ENCODE measurements at regions not wholly inside any gene's neighbourhood (a gene's known extent, or its start where the extent isn't known, plus 50 kb on each side); places are given as distances from the start of the nearest gene placed in this dataset.

DNA sequence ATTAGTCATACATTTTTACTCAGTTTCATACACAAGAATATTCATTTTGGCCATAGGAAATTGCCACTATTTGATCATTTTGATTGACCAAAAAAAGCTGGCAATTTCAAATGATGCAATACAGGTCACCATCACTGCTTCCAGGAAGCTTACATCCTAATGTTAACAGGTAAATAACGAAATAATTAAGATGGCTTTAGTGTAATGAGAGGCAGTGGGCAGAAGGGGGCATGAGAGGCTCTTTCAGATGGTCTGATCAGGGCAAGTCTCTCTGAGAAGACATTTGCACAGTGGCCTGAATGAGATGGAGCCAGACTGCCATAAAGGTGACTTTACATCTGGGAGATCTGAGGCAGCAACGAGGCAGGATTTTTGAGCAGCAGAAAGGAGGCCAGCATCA lies 170.7 kb downstream of the SLIT2 start:
- no peak overlapping the region for H3K9ac ChIP-seq (ENCODE audit: low read depth in 2 of 2, low read length in 2 of 2)
- no peaks in the 10 kb centered on the region for H3K27me3 ChIP-seq
- intact Hi-C loops (cut with DNase I) = loop anchor here (5.0 kb wide), 1 partner anchor 265 kb away; no protein-coding TSS in a partner anchor
- no peak overlapping the region for H3K4me3 ChIP-seq
- H3K36me3 ChIP-seq = no peaks in the 10 kb centered on the region
- TF ChIP-seq, protein P1, sequence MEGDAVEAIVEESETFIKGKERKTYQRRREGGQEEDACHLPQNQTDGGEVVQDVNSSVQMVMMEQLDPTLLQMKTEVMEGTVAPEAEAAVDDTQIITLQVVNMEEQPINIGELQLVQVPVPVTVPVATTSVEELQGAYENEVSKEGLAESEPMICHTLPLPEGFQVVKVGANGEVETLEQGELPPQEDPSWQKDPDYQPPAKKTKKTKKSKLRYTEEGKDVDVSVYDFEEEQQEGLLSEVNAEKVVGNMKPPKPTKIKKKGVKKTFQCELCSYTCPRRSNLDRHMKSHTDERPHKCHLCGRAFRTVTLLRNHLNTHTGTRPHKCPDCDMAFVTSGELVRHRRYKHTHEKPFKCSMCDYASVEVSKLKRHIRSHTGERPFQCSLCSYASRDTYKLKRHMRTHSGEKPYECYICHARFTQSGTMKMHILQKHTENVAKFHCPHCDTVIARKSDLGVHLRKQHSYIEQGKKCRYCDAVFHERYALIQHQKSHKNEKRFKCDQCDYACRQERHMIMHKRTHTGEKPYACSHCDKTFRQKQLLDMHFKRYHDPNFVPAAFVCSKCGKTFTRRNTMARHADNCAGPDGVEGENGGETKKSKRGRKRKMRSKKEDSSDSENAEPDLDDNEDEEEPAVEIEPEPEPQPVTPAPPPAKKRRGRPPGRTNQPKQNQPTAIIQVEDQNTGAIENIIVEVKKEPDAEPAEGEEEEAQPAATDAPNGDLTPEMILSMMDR (IDR thresholded peaks at IDR 0.05) = peak; percentile 47
- no peaks in the 10 kb centered on the region for H3K9me3 ChIP-seq
- H3K27ac ChIP-seq = no peak overlapping the region
- peak; percentile 56 for DNase-seq
- no peaks in the 10 kb centered on the region for H3K4me1 ChIP-seq

DNA sequence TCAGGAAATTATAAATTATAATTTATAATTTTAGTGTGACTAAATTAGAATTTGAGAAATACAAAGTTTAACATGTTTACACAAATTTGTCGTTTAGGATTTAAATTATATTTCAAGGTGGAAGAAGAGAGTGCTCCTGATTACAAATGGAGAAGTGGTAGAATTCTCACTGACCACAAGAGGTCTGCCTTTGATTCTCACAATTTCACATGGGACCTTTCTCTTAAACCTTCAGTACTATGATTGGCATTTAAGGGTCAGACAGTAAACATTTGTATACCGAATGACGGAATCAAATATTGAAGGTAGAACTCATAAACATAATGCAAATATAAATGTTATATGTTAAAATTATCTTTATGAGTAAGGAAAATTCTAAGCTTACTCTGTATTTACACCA lies 171.7 kb downstream of the SLIT2 start:
- H3K27ac ChIP-seq = no peak overlapping the region
- no peak overlapping the region for H3K4me3 ChIP-seq
- H3K9me3 ChIP-seq = no peaks in the 10 kb centered on the region
- DNase-seq = no peak
- TF ChIP-seq, protein P1 (IDR thresholded peaks at IDR 0.05) = no peak
- H3K9ac ChIP-seq (ENCODE audit: low read depth in 2 of 2, low read length in 2 of 2) = no peak overlapping the region
- no peaks in the 10 kb centered on the region for H3K36me3 ChIP-seq
- H3K27me3 ChIP-seq = no peaks in the 10 kb centered on the region
- no peaks in the 10 kb centered on the region for H3K4me1 ChIP-seq
- intact Hi-C loops (cut with DNase I) = loop anchor here (5.0 kb wide), 1 partner anchor 264 kb away; no protein-coding TSS in a partner anchor

DNA sequence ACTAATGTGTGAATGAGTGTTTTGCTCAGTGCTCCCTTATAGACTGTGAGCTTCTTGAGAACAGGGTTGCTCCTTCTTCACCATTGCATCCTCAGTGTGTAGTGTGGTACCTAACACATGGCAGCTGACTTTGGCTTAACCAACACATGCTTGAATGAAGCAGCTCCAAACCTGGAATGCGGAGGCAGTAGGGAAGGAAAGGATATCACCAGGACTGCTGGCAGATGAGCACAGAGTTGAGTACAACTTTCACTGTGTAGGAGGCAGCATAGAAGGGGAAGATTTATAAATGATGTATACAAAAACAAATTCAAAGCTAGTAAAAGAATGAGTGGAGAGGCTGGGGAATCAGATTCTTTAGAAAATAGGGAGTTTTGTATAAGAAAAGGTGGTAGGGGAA lies 174.3 kb downstream of the SLIT2 start:
- H3K36me3 ChIP-seq = no peaks in the 10 kb centered on the region
- TF ChIP-seq, protein P1 (IDR thresholded peaks at IDR 0.05) = no peak
- intact Hi-C loops (cut with DNase I) = no loop called here

DNA sequence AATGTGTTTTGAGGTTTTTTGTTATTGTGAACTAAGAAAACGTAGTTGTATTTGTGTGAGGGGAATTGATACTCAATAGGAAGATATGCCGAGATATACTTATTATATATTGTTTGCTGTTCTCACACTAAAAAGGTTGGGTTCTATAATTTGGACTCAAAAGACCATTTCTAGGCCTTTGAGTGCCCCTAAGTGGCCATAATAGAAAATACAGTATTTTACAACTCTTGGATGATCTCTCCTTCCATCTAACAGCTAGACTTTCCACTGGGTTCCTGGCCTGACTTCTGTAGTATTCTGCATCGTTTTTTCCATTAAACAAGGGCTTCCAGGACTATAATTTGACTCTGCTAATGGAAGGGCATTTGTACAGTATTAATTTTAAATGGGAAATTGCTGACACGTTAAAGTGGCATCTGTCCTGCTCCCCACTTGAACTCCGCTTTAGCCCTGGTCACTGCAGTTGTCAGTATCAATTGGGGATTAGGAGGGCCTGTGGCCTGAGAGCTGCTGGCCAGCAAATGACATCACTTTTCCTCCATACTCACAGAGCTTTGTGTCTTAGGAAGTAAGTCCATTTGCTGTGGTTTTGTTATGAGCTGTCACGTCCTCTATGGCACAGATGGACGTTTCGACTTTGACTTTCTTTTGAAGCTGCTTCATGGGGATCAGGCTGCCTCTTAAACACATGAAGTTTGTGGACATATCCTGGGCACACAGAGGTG lies 176.9 kb downstream of the SLIT2 start:
- peaks cover 4% of the 10 kb centered on the region for H3K4me1 ChIP-seq
- DNase-seq = no peak
- TF ChIP-seq, protein P1 (IDR thresholded peaks at IDR 0.05) = no peak
- H3K36me3 ChIP-seq = no peaks in the 10 kb centered on the region
- no peak overlapping the region for H3K4me3 ChIP-seq
- no peak overlapping the region for H3K9ac ChIP-seq (ENCODE audit: low read depth in 2 of 2, low read length in 2 of 2)
- H3K27ac ChIP-seq = no peak overlapping the region
- no peaks in the 10 kb centered on the region for H3K9me3 ChIP-seq
- intact Hi-C loops (cut with DNase I) = no loop called here
- H3K27me3 ChIP-seq = no peaks in the 10 kb centered on the region

More for the DNA sequence above, 174.3 kb downstream of the SLIT2 start:
- no peak for DNase-seq
- H3K9ac ChIP-seq (ENCODE audit: low read depth in 2 of 2, low read length in 2 of 2) = no peak overlapping the region
- H3K27me3 ChIP-seq = no peaks in the 10 kb centered on the region
- no peak overlapping the region for H3K27ac ChIP-seq
- no peak overlapping the region for H3K4me3 ChIP-seq
- H3K9me3 ChIP-seq = no peaks in the 10 kb centered on the region
- no peaks in the 10 kb centered on the region for H3K4me1 ChIP-seq

DNA sequence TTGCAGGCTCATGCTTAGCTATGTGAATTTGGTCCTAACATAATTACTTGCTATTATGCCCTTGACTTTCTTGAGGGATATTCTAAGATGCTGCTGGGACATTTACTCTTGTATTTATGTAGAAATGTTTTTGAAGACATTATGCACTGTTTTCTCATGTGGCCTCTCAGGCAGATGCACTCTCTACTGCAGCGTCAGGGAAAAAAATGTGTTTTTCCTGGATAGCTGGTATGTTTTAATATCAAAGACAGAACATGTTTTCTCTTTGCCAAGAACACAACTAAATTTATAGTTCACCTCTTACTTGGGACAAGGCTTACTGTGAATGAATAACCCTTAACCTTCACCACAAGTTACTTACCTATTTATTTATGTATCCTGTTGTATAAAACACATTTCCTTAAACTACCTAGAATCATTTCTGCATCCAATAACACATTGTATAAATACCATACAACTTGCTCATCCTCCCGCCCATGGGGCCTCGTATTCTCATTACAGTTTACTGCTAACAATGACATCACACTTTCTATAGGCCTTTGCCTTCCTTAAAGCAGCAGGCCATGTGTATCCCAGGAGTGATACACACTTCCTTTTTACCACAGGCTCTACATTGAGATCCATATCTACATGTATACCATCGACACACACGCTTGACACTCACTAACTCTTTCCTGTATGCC lies 178.7 kb downstream of the SLIT2 start:
- Histone ChIP-seq H3K4me3 (no peak overlapping the region), H3K36me3 (no peaks in the 10 kb centered on the region), H3K9me3 (no peaks in the 10 kb centered on the region), H3K9ac (ENCODE audit: low read depth in 2 of 2, low read length in 2 of 2) (no peak overlapping the region), H3K27me3 (no peaks in the 10 kb centered on the region), H3K4me1 (peaks cover 4% of the 10 kb centered on the region), H3K27ac (no peak overlapping the region)
- DNase-seq = no peak
- intact Hi-C loops (cut with DNase I) = no loop called here
- TF ChIP-seq, protein P1 (IDR thresholded peaks at IDR 0.05) = no peak

Data from colonic mucosa (tissue), 4 donors.